Body of pancreas (tissue), 4 donors: ENCODE measurements at regions not wholly inside any gene's neighbourhood (a gene's known extent, or its start where the extent isn't known, plus 50 kb on each side); places are given as distances from the start of the nearest gene placed in this dataset.

Experiments
- ATAC-seq: fragments of 150-250 bp; one replicate; pipeline ENCODE4 v1.9.1; 2016
- DNase-seq, 4 donors: peaks; one replicate each; pipeline ENCODE4 v3.0.0-alpha.2; 2019
- H3K27ac ChIP-seq, 4 donors: fragments of 200-600 bp; sonication (generic); 1 replicate in 3 of 4; 2 replicates in 1 of 4; pipeline versions ENCODE4 v1.5.1 to v1.6.1; 2016 to 2019; ENCODE audit warnings: mild to moderate bottlenecking in 1 of 4, mixed read lengths in 1 of 4, moderate library complexity in 1 of 4
- H3K27me3 ChIP-seq, 2 donors: fragments of 200-600 bp; sonication (generic); one replicate each; pipeline ENCODE4 v1.6.0; 2016; ENCODE audit warnings: mild to moderate bottlenecking in 1 of 2
- H3K36me3 ChIP-seq, 2 donors: fragments of 200-600 bp; sonication (generic); replicated peaks in 1 of 2; 2 replicates each; pipeline ENCODE4 v1.5.1; 2016; ENCODE audit warnings: low read depth in 2 of 2; ENCODE audit not compliant: insufficient read depth in 1 of 2
- H3K4me1 ChIP-seq: fragments of 200-600 bp; sonication (generic); one replicate; pipeline ENCODE4 v1.6.0; 2016
- H3K4me3 ChIP-seq, 2 donors: fragments of 200-600 bp; sonication (generic); 1 replicate in 1 of 2; 2 replicates in 1 of 2; pipeline ENCODE4 v1.5.1; 2016 to 2019
- H3K9me3 ChIP-seq, 3 donors: fragments of 200-600 bp; sonication (generic); 1 replicate in 2 of 3; 2 replicates in 1 of 3; pipeline ENCODE4 v1.5.1; 2016
- CTCF ChIP-seq, 7 experiments: fragments of 450-650 bp in 4 of 7; fragments of 200-600 bp in 3 of 7; sonication (generic) in 3 of 7; IDR thresholded peaks; one replicate each; pipeline ENCODE4 v1.5.1; 2016 to 2019; ENCODE audit warnings: antibody characterized with exemption in 7 of 7
- POLR2A ChIP-seq, 3 donors: fragments of 450-650 bp; IDR thresholded peaks; one replicate each; pipeline ENCODE4 v1.6.1; 2016; ENCODE audit warnings: antibody characterized with exemption in 3 of 3, mild to moderate bottlenecking in 2 of 3
- WGBS, 2 donors: methylation state at CpG; one replicate each; pipeline ENCODE4 v1.1.5; 2017; 5-methylcytosine and 5-hydroxymethylcytosine counted together
- intact Hi-C: fragments of 100-400 bp; cut with DNase I; formaldehyde crosslinking; loops from one replicate; pipeline ENCODE4 v1.15.1; 2023

GRCh38 chr2:198597648-198598047 lies 793.3 kb downstream of the PLCL1 start:
- ATAC-seq: no peak
- no peak for DNase-seq
- TF ChIP-seq CTCF (IDR thresholded peaks at IDR 0.05) (no peak), POLR2A (IDR thresholded peaks at IDR 0.05) (no peak)
- no peak overlapping the region for H3K4me3 ChIP-seq
- 42 to 57% methylated on average over 5 of the region's 5 CpGs for WGBS, 2 donors
- intact Hi-C loops: no loop called here
- H3K9me3 ChIP-seq: no peaks in the 10 kb centered on the region
- H3K4me1 ChIP-seq: no peaks in the 10 kb centered on the region
- H3K36me3 ChIP-seq: no peaks in the 10 kb centered on the region
- H3K27ac ChIP-seq: no peak overlapping the region
- no peaks in the 10 kb centered on the region for H3K27me3 ChIP-seq

GRCh38 chr2:198596985-198597384 lies 792.6 kb downstream of the PLCL1 start:
- Histone ChIP-seq H3K27ac (no peak overlapping the region), H3K4me3 (no peak overlapping the region), H3K27me3 (no peaks in the 10 kb centered on the region), H3K4me1 (no peaks in the 10 kb centered on the region), H3K36me3 (no peaks in the 10 kb centered on the region), H3K9me3 (no peaks in the 10 kb centered on the region)
- TF ChIP-seq CTCF (IDR thresholded peaks at IDR 0.05): no peak
- TF ChIP-seq POLR2A (IDR thresholded peaks at IDR 0.05): no peak
- intact Hi-C loops: no loop called here
- ATAC-seq: no peak
- DNase-seq: no peak

DNA sequence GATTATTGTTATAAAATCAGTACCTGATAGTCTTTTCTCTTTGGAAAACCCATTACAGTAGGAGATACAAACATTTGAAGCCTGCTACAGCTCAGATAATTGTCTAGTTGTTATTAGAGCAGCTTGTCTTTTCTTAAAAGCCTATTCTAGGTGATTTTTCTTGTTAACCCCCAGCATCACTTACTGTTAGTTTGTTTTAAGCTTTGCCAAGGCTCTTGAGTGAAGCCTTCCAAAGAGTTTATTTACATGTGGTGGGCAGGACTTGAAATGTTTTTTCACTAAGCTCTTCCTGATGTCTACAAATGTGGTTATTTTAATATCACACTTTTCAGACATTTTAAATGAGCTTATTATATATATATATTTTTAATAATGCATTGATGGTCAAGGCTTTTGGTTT lies 791.3 kb downstream of the PLCL1 start:
- intact Hi-C loops: no loop called here
- Histone ChIP-seq H3K36me3 (no peaks in the 10 kb centered on the region), H3K9me3 (no peaks in the 10 kb centered on the region), H3K4me3 (no peak overlapping the region), H3K27ac (no peak overlapping the region), H3K4me1 (no peaks in the 10 kb centered on the region), H3K27me3 (no peaks in the 10 kb centered on the region)
- no peak for ATAC-seq
- TF ChIP-seq POLR2A (IDR thresholded peaks at IDR 0.05) (no peak), CTCF (IDR thresholded peaks at IDR 0.05) (no peak)
- DNase-seq: no peak

DNA sequence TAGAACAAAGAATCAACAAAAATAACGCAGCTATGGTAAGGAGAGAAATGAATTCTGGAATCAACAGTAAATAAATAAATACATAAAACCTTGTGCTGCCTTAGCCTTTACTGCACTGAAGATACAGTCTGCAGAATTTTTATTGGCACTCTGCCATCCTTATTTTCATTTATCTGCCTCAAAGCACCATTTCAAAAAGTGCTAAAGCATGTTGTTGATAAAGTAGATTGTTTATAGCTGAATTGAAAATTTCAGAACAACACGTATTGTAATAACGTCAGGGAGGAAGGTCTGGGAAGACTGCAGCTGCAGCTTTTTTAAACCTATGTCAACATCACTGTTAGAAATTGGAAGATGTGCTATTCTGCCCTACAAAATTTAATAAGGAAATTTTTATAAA lies 787.2 kb downstream of the PLCL1 start:
- Histone ChIP-seq H3K4me1 (no peaks in the 10 kb centered on the region), H3K36me3 (no peaks in the 10 kb centered on the region), H3K9me3 (no peaks in the 10 kb centered on the region), H3K27ac (no peak overlapping the region), H3K27me3 (no peaks in the 10 kb centered on the region), H3K4me3 (no peak overlapping the region)
- no peak for ATAC-seq
- peak in 2 of 4 donors; percentile 3 to 19 for DNase-seq
- intact Hi-C loops: no loop called here
- 19 to 22% methylated on average over 3 of the region's 3 CpGs for WGBS, 2 donors
- no peak for TF ChIP-seq CTCF (IDR thresholded peaks at IDR 0.05)
- no peak for TF ChIP-seq POLR2A (IDR thresholded peaks at IDR 0.05)

DNA sequence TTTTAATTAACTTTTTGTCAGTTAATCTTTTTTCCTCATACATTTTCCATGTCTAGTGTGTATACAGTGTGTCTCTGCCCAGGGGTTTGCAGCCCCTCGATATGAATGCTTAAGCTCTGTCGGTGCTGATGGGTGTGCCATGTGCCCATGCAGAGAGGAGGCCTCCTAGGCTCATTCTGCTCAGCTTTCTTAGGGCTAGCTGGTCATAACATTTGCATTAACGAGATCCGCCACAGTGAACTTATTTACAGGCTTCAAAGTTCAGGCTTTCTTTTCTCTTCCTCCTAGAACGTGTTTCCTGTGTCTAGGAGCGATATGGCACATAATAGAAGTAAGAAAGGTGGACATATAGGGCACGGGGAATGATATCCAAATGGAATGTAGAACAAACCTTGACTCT lies 783.3 kb downstream of the PLCL1 start:
- DNase-seq (no peak), ATAC-seq (no peak)
- Histone ChIP-seq H3K4me1 (no peaks in the 10 kb centered on the region), H3K27me3 (no peaks in the 10 kb centered on the region), H3K27ac (no peak overlapping the region), H3K36me3 (no peaks in the 10 kb centered on the region), H3K9me3 (no peaks in the 10 kb centered on the region), H3K4me3 (no peak overlapping the region)
- intact Hi-C loops: no loop called here
- no peak for TF ChIP-seq CTCF (IDR thresholded peaks at IDR 0.05)
- no peak for TF ChIP-seq POLR2A (IDR thresholded peaks at IDR 0.05)
- WGBS, 2 donors: 57% methylated on average over 7 of the region's 7 CpGs
